HG02870 (cell line): ENCODE measurements at regions not wholly inside any gene's neighbourhood (a gene's known extent, or its start where the extent isn't known, plus 50 kb on each side); places are given as distances from the start of the nearest gene placed in this dataset.

ENCODE experiments used
- ATAC-seq: cut with Tn5 transposase; IDR thresholded peaks from one replicate; pipeline ENCODE4 v1.9.1; 2021; ENCODE audit warnings: mild to moderate bottlenecking, moderate library complexity; ENCODE audit not compliant: unreplicated experiment

- ATAC-seq = no peak
Observed at GRCh38 chr4:127151941-127152340, 480.8 kb upstream of the INTU start.

GRCh38 chr4:127155116-127155515, 477.6 kb upstream of the INTU start:
- ATAC-seq = no peak

DNA sequence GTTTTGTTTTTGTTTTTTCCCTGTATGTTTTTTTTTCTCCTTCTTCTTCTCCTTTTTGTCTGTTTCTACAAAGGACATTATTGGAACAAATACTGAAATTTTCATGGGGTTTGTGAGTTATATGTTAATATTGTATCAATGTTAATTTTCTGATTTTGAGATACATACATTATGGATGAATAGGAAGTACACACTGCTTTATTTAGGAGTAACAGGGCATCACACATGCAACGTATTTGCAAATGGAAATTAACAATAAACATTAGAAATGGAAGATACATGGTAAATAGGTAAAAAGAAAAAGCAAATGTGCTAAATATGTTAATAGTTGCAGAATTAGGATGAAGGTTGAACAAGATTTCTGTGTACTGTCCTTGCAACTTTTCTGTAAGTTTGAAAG, 477.2 kb upstream of the INTU start:
- ATAC-seq = no peak

- no peak for ATAC-seq
Observed at GRCh38 chr4:127162741-127163140, 470.0 kb upstream of the INTU start.

- ATAC-seq = no peak
Observed at GRCh38 chr4:127165971-127166370, 466.8 kb upstream of the INTU start.

GRCh38 chr4:127174201-127174600, 458.6 kb upstream of the INTU start:
- ATAC-seq = no peak

DNA sequence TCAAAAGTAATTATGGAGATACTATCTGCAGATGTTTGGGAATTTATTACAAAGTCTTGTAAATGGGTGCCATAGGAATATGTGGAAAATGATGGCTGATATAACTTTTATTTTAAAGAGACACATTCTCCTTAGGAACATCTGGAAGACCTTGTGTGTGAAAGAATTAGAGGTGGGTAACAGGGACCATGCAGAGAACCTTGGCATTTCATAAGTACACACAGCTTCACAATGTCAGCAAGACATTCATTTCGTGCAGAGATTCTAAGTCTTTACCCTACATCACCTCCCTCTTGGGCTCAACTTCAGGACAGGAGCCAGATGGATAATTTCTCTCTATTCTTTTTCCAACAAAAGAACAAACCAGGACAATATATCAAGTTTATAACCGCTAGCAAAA, 458.1 kb upstream of the INTU start:
- ATAC-seq = no peak

- ATAC-seq = no peak
Observed at GRCh38 chr4:127179256-127180087, 453.3 kb upstream of the INTU start.

DNA sequence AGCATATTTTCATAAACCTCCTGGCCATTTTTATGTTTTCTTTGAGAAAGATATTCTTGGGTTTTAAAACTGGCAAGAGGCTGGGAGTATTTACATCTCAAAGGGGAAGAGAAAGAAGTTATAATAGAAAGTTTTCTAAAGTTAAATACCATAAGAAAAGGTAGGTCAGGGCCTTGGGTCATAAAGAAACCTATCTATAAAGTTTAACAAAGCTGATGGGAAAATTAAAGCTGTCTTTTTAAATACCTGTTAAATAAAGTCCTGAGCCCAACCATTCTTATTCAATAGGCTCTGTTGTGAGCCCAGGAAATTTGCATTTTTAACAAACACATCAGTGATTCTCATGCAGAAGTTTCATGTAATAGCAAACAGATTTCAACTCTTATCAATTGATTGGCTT, 451.8 kb upstream of the INTU start:
- no peak for ATAC-seq

DNA sequence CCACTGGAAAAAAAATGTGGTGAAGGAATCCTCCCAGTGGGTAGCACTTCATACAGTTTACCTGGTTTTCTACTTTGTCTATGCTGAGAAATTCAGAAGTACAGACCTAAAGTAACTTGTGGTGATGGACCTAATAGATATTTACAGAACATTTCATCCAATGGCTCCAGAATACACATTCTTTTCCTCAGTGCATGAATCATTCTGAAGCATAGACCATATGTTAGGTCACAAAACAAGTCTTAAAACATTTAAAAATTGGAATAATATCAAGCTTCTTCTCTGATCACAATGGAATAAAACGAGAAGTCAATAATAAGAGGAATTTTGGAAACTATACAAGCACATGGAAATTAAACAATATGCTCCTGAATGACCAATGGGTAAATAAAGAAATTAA, 450.1 kb upstream of the INTU start:
- ATAC-seq = no peak

- no peak for ATAC-seq
Observed at GRCh38 chr4:127188847-127189246, 443.9 kb upstream of the INTU start.

DNA sequence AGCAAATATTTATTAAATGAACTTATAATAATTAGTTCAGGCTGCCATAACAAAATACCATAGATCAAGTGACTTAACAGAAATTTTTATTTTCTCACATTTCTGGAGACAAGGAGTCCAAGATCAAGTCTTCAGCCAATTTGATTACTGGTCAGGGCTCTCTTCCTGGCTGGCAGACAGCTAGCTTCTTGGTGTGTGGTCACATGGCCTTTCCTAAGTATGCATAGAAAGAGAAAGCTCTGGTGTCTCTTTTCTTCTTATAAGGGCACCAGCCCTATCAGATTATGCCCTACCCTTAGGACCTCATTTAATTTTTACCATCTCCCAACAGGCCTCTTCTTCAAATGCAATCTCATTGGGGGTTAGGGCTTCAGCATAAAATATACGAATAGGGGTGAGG, 438.5 kb upstream of the INTU start:
- no peak for ATAC-seq

DNA sequence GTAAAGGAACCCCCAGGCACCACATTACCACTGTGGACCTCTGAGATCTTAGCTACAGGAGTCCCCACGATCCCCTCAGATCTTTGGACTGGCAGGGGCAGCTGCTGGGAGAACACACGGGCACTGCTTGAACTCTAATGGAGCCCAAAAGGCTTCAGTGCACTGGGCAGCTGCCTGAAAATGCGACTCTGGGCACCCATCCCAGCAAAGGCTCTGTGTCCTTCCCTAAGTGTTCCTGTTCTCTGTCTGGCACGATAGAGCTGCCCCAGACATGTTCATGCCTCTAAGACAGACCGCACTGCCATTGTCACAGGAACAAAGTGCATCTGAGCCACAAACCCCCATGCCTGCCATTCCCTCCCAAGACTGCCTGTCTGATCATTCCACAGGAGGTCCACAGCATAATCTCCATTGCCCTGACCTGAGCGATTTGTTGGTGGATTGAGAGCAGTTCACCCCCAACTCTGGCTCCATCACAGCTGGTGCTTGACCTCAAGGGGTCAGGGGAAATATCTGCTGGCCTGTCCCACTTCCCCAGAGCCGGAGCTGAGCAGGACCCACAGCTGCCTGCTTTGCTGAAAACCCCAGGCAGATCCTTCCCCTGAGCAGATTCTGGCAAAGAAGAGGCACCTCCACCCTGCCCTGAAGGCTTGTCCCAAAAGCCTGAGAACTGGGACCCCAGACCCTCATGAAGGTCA, 436.0 kb upstream of the INTU start:
- no peak for ATAC-seq

- ATAC-seq = no peak
Observed at GRCh38 chr4:127203562-127204200, 429.1 kb upstream of the INTU start.

DNA sequence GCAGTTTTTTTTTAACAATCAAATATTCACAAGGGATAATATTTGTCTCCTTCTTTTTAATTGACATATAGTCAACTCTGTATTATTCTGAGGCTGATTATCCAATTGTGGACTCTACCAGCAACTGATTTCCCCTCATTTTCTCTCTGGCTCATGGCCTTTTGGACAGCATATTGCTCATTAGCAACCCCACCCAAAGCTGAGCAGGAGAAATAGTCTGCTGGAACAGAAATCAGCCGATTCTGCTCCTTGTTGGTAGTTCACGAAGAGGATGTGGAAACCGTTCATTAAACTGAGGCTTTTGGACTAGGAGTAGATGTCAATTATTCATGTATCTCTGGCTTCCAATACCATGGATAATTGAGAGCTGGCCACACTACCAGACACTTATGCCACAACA, 428.4 kb upstream of the INTU start:
- ATAC-seq = no peak

DNA sequence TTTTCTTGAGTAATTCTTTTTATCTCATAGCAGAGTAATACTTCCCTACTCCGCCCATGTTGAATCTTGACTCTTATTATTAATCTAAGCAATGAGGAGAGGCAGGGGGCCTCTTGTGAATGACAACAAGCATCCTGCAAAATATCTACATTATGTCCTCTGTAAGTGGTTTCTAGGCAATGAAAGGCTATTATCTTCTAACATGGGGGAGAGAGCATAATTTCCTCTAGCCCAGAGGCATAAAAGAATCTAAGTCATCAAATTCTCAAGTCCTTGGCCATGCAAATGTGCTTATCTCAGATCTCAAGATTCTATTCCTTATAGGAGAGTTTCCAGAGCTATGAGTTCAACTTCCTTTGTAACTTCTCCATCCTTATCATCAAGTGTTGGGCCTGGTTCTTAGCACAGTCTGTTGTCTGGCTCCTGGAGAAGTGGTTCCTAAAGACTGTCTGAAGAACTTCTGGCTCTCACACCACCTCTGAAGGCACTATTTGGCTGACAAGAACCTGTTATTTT, 423.1 kb upstream of the INTU start:
- ATAC-seq = no peak

DNA sequence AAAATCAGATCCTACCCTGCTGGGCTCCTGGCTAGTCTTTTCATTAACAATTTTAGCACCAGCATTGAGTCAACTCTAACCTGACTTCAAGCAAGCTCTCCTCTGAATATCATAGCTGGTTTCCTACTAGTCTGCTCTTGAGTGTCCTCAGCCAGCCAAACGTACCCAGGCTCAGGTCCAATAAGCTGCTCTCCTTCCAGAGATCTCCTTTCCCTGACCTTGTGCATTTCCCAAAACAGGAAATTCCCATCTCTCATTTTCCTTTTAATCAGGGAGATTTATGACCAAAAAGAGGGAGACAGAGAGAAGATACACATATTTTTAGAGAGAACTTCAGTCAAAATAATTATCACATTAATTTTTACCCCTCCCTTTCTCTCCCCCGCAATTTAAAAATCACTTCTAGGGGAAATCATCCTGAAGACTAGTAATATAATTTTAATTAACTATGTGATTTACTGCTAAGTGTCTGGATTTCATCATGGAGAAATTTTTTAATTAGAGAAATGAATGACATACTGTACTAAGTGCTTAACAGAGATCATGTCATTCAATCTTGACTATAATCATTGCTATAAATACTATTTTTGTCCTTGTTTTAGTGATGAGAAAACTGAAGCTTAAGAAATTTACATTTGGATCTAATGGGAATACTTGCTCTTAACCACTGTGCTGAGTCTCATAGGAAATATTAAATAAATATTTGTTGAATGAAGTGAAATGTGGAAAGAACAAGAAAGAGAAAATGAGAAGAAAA, 421.7 kb upstream of the INTU start:
- no peak for ATAC-seq

GRCh38 chr4:127211650-127212560, 420.9 kb upstream of the INTU start:
- ATAC-seq = no peak

DNA sequence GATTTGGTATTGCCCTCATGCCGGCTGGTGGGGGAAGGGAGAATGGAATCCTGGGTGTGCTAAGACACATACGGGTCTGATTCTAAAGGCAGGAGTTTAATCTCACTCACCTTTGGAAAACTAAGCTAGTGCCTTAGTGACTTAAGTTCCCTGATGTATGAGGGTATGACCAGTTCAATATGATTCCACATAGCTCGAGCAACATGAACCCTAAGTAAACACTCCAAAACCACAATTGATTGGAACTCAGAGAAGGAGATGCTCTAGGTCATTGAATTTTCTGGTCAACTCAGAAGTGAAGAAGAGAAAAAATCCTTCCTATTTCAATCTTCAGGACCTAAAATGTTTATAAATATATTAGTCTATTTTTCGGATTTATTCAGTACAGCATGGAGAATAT, 420.1 kb upstream of the INTU start:
- ATAC-seq = no peak

DNA sequence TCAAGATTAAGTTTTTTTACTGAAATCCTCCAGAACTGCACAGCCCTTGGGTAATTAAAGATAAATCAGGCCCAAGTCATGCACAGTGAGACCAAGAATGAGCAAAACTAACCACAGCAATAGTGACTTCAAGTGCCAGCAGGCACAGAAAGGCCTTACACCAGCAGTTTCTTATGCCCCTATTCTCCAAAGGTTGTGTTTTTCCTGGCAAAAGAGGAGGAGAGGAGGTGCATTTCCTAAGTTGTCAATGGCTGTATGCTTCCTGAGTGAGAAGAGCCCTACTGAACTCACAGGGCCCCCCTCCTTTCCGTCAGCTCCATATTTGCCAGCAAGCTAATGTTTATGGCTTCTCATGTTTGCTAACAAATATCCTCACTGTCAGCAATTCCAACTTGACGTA, 418.7 kb upstream of the INTU start:
- ATAC-seq = no peak
